Stimulated activated CD4-positive, alpha-beta T cell treated with anti-CD3 and anti-CD28 coated beads, Interleukin-1b, Interleukin-23, amount 100 ng/mL, for 24 hours (primary cell): ENCODE measurements at regions not wholly inside any gene's neighbourhood (a gene's known extent, or its start where the extent isn't known, plus 50 kb on each side); places are given as distances from the start of the nearest gene placed in this dataset.

ENCODE experiments used
- DNase-seq, 4 experiments: peaks; one replicate each; pipeline ENCODE4 v3.0.0-alpha.2; 2020; ENCODE audit warnings: low read depth in 4 of 4, low spot score in 1 of 4

DNA sequence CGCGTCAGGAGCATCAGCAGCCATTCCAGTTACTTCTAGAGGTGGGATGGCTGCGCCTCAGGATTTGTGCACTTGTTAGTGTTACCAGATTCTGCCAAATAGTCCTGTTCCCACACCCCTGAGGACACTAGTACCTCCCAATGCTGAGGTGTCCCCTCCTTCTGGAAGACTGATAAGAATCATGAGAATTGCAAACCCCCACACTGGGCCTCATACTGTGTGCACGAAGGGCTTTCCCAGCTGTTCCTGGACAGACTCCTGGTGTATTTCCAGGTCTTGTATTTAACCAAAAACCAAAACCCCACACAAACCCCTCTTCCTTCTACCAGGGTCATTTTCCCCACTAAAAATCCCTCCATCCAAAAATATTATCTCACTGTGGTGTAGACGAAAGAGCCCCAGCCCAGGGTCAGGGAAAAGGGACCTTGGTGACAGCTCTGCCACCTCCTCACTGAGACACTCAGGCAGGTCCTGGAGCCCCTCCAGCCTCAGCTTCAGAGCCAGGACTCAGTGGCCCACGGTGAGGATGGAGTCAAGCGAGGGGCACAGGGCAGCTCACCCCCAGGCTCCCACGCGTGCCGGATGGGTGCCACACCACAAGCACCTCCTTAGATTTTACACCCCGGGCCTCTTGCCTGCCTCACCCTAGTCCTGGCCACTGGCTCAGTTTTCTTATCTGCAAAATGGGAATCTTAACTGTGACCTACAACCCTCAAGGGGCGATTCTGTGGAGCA is 131.4 kb upstream of the RUNX3 start:
- no peak for DNase-seq

- no peak for DNase-seq
These were observed 127.1 kb upstream of the RUNX3 start for GRCh38 chr1:25057188-25057587.

GRCh38 chr1:25056536-25056935 is 126.5 kb upstream of the RUNX3 start:
- no peak for DNase-seq

GRCh38 chr1:25055961-25056360 is 125.9 kb upstream of the RUNX3 start:
- no peak for DNase-seq

GRCh38 chr1:25055324-25055780 is 125.3 kb upstream of the RUNX3 start:
- DNase-seq = no peak

DNA sequence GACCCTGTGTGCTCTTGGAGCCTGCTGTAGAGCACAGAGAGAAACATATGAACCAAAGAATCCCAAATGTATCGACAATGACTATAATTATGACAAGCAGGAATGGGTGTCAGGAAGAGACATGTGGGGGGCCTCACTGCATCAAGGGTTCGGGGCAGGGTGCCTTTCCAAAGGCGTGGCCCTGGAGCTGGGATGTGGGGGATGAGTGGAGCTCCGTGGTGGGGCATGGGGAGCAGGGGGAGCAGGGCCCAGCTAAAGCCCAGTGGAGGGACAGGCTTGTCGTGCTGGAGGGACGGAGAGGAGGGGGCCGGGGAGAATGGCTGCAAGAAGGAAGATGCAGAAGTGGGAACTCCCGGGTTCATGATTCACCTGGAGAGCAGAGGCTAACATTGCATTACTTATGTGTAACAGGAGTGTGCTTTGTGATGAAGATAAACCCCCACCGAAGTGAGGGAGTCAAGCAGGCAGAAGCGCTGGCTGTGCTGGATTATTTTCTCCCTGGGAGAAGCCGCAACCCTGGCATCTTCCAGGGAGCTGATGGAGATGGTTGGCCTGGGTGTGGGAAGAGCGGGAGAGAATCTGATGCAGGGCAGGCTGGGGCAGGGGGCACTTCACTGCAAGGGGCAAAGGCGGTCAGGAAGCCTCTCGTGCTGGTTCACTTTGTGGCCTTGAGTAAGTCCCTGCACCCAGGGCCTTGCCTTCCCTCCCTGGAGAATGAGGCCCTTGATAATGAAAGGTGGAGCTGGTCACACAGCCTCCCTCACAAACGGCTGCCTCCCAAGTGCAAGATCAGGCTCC is 124.6 kb upstream of the RUNX3 start:
- DNase-seq = no peak

GRCh38 chr1:25053576-25054250 is 123.6 kb upstream of the RUNX3 start:
- no peak for DNase-seq

- DNase-seq = no peak
These were observed 121.8 kb upstream of the RUNX3 start for GRCh38 chr1:25051906-25052305.

DNA sequence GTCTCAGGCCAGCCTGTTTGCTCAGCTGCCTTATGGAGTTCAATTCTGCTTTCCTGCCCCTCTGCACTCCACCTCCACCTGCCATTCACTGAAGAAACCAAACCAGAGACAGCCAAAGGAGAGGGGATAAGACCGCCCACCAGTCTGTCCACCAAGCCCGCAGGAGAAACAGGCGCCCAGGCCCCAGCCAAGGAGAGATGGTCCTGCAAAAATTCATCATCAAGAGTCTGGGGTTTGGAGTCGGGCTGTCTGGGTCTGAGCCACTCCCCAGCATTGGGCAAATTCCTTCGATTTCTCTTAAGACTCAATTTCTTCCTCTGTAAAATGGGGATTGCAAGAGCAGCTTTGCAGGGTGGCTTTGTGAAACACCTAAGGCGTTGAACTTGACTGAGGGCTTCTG is 121.4 kb upstream of the RUNX3 start:
- DNase-seq = no peak

- no peak for DNase-seq
These were observed 120.1 kb upstream of the RUNX3 start for GRCh38 chr1:25050165-25050564.

DNA sequence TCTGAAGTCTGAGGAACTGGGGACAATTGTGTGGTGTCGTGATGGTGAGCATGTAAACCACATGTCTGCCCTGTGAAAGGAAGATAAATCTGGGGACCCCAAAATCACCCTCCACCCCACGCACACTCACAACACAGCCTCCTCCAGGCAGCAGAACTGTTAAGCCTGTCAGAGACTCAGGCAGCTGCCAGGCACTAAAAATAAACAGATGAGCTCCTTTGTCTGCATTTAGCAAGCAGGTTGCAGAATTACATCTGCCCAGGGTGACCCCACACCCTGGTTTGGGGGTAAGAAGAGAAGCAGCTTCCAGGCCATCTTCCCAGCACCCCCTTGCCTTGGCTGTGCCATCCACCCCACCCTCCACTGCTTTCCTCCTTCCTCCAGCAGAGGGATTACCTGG is 119.1 kb upstream of the RUNX3 start:
- no peak for DNase-seq

DNA sequence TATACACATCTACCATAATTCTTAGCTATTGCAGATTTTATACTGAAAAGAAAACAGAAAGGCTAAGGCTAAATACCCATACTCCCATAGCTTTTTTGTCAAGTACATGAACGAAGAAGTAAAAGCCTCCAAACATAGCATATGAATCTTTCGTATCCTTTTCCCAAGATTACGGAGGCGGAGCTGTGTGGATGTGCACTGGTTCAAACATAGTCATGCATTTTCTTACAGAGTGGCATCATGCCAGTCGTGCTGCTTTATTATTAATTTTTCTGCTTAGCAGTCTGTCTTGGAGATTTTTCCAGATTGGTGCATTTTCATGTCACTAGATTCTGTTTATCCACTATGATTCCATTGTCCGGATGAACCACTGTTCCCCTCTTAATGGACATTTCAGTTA is 118.7 kb upstream of the RUNX3 start:
- DNase-seq = no peak

- DNase-seq = no peak
These were observed 117.6 kb upstream of the RUNX3 start for GRCh38 chr1:25047506-25048240.

DNA sequence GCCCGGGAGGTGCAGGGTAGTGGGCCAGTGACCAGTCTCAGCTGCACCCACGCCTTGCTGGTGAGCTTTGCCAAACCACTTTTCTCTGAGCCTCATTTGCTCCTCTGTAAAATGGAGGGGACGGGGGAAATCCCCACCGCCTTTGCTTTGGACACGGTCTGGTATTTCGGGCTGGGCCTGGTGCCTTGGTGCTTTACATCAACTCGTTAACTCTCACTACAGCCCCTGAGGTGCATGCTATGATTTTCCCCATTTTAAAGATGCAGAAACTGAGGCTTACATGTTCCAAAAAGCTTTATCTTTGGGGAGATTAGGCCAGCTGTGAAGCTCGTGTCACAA is 116.1 kb upstream of the RUNX3 start:
- no peak for DNase-seq

DNA sequence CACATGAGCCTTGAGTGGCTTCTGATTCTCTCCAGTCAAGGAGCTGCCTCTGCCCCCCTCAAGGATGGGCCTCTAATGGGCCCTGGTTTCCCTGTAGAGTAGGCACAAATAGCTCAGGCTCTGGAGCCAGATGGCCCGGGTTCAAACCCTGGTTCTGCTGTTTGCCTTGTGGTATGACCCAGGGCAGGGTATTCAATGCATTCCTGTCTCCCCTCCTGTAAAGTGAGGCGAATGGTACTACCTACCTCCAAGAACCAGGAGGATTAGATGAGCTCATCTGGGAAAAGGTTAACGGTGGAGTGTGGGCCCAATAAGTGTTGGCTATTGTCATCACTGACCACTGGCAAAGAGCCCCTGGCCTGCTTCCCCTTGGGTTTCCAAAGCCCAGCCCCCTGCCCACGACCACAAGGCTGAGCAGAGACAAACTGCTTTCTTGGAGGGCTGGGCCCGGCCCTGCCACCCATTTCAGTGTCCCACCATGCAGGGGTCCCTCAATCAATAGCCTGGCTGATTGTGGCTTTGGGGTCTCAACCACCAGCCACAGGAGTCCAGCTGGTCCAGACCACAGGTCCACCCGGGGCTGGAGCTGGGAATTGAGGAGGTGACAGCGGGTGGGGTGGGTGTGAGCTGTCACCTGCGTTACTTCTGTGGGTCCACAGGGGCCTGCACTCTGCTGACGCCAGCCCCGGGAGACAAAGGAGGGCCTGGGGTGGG is 115.6 kb upstream of the RUNX3 start:
- DNase-seq = no peak

GRCh38 chr1:25043228-25043580 is 113.1 kb upstream of the RUNX3 start:
- no peak for DNase-seq

GRCh38 chr1:25042331-25043227 is 112.5 kb upstream of the RUNX3 start:
- no peak for DNase-seq

- DNase-seq = no peak
These were observed 111.8 kb upstream of the RUNX3 start for GRCh38 chr1:25041916-25042315.

DNA sequence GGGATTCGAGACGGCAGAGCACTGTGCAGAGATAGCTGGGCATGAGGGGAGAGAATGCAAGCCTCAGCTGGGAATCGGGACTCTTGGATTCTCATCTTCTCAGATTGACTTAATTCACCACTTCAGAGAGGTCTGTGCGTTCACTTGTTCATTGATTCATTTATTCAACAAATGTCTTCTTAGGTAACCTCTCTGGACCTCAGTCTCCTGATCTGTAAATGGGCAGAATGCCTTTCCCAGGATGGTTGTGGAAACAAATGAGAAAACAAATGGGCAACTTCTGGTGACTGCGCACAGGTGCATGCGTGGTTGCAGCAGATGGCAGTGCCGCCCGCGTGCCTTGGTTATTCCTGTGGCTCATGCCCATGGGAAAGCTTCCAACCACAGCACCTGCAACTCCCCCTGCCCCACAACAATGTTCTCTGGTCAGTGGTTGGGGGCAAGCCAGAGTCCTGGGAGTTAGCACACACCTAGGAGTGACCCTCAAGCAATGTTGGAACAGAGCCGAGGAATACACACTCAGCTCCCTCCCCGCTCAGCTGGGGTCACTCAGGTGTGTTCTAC is 110.1 kb upstream of the RUNX3 start:
- no peak for DNase-seq

DNA sequence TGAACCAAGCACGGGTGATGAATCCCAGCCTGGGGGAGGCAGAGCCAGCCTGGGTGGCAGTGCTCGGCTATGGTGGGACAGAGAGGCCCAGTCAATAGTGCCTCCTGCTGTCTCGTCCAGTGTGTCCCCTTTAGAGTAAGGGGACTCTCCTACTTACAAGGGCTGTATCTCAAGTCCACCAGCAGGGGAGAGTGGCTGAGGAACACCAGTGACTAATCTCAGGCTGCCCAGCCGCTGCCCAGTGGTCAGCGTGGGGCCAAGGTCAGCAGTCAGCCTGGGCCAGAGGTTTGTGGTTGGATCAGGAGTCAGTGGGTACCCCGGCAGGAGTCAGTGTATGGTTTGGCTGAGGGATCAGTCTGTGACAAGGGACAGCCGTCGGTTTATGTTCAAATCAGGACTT is 109.2 kb upstream of the RUNX3 start:
- DNase-seq = no peak
